ENCODE measurements at regions not wholly inside any gene's neighbourhood (a gene's known extent, or its start where the extent isn't known, plus 50 kb on each side); places are given as distances from the start of the nearest gene placed in this dataset.
"Not testable (repeated sequence)": the region's sequence is repeated elsewhere in the genome, so short reads cannot be mapped to it uniquely, and the experiment has no call there.

DNA sequence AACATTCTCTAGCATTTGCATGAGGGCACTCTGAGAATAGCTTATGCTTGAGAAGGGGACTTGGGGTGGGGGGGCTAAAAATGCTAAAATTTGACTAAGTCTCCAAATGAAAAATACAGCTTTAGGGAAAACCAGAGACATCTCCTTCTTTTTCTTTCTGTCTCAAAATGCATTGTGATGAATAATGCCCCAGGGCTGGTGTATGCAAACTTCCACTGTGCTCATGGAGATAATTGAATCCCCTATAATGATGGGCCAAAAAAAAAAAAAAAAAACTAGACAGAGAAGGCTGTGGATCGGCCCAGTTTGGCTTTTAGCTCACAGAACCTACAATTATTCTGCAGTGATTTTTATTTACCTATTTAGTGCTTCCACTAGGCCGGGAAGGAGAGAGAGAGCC is 147.9 kb upstream of the RORA start:
- Mint-ChIP-seq H3K27me3 (peaks cover 7% of the 10 kb centered on the region), H3K36me3 (ENCODE audit: low read depth) (no peaks in the 10 kb centered on the region), H3K4me1 (no peaks in the 10 kb centered on the region), H3K9me3 (no peaks in the 10 kb centered on the region), H3K27ac (no peak overlapping the region), H3K4me3 (no peak overlapping the region)
- DNase-seq = no peak
- CTCF ChIA-PET = no interaction called here
- POLR2A ChIA-PET = no interaction called here

DNA sequence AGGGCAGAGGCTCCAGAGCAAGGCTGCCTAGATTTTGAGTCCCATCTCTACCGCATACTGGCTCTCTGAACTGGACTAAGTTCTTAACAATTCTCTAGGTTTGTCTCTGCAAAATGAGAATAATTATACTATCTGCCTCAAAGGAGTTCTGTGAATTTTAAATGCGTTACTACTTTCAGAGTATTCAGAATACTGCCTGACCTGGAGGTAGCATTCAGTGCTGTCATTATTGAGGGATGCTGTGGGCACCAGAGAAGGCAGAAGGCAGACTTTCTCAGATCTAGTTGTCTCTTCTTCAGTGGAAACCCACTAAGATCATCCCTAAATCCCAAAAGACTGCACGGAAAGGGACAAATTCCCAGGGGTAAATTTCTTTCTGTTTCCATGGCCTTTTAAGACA is 147.4 kb upstream of the RORA start:
- Mint-ChIP-seq H3K27me3 (peaks cover 7% of the 10 kb centered on the region), H3K27ac (no peak overlapping the region), H3K4me3 (no peak overlapping the region), H3K9me3 (no peaks in the 10 kb centered on the region), H3K4me1 (no peaks in the 10 kb centered on the region), H3K36me3 (ENCODE audit: low read depth) (no peaks in the 10 kb centered on the region)
- POLR2A ChIA-PET = no interaction called here
- CTCF ChIA-PET = interaction anchor here (1.1 kb wide), 1 partner anchor 13 kb away, joined by 3 read pairs; no protein-coding TSS in a partner anchor
- no peak for DNase-seq

DNA sequence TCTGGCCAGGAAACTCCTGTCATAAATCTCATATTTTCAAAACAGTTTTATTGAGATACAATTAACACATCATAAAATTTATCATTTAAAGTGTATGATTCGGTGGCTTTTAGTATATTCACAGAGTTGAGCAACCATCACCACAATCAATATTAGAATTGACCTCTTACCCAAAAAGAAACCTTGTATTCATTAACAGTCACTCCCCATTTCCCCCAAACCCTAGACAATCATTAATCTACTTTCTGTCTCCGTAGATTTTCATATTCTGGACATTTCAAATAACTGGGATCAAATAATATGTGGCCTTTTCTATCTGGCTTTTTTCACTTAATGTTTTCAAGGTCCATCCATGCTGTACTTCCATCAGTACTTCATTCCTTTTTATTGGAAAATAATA is 145.7 kb upstream of the RORA start:
- CTCF ChIA-PET = no interaction called here
- POLR2A ChIA-PET = no interaction called here
- no peak overlapping the region for H3K4me3 Mint-ChIP-seq
- no peaks in the 10 kb centered on the region for H3K9me3 Mint-ChIP-seq
- H3K27ac Mint-ChIP-seq = no peak overlapping the region
- DNase-seq = no peak
- peaks cover 6% of the 10 kb centered on the region for H3K27me3 Mint-ChIP-seq
- no peaks in the 10 kb centered on the region for H3K4me1 Mint-ChIP-seq
- no peaks in the 10 kb centered on the region for H3K36me3 Mint-ChIP-seq (ENCODE audit: low read depth)

DNA sequence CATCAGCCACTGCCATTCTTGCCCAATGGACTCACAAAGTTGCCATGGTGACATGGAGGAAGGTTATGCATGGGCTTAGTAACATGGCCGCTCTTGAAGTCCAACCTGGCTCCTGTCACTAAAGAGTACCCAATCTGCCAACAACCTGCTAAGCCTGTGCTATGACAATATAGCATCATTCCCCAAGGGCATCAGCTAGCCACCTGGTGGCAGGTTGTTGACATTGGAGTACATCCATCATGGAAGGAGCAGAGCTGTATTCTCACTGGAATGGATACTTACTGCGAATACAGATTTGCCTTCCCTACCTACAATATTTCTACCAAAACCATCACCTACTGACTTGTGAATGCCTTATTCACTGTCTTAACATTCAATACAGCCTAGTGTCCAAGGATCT is 138.9 kb upstream of the RORA start:
- Mint-ChIP-seq H3K36me3 (ENCODE audit: low read depth) (no peaks in the 10 kb centered on the region), H3K27me3 (peaks cover 2% of the 10 kb centered on the region), H3K4me1 (no peaks in the 10 kb centered on the region), H3K27ac (no peak overlapping the region), H3K4me3 (no peak overlapping the region), H3K9me3 (peaks cover 4% of the 10 kb centered on the region)
- ChIA-PET CTCF (no interaction called here), POLR2A (no interaction called here)
- DNase-seq = no peak

DNA sequence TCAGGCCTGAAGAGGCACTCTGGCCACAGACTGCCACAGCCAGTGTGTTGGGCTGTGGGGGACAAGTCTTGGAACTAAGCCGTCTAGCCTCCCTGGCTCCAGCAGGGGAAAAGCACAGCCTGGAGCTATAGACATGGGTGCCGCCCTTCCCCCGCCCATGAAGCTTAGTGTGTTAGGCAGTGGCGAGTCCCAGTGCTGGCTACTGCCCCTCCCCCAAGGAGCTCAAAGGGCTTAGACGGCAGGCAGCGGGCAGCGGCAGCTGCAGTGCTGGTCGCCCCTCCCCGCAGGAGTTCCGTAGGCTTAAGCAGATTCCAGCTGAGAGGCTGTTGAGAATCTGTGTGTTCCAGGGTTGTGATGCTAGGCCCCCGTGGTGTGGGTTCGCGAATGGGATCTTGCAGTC is 135.8 kb upstream of the RORA start:
- no peaks in the 10 kb centered on the region for H3K36me3 Mint-ChIP-seq (ENCODE audit: low read depth)
- peaks cover 3% of the 10 kb centered on the region for H3K27me3 Mint-ChIP-seq
- H3K9me3 Mint-ChIP-seq = peaks cover 9% of the 10 kb centered on the region
- no peak overlapping the region for H3K4me3 Mint-ChIP-seq
- DNase-seq = no peak
- no peak overlapping the region for H3K27ac Mint-ChIP-seq
- H3K4me1 Mint-ChIP-seq = no peaks in the 10 kb centered on the region
- POLR2A ChIA-PET = no interaction called here
- CTCF ChIA-PET = no interaction called here

DNA sequence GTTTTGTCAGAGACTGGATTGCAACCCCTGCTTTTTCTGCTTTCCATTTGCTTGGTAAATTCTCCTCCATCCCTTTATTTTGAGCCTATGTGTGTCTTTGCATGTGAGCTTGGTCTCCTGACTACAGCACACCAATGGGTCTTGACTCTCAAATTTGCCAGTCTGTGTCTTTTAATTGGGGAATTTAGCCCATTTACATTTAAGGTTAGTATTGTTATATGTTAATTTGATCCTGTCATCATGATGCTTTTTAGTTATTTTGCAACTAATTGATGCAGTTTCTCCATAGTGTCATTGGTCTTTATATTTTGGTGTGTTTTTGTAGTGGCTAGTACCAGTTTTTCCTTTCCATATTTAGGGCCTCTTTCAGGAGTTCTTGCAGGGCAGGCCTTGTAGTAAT is 133.8 kb upstream of the RORA start:
- DNase-seq; POLR2A ChIA-PET; H3K4me1 Mint-ChIP-seq; H3K36me3 Mint-ChIP-seq (ENCODE audit: low read depth); H3K9me3 Mint-ChIP-seq; CTCF ChIA-PET; H3K4me3 Mint-ChIP-seq; H3K27me3 Mint-ChIP-seq; H3K27ac Mint-ChIP-seq: not testable (repeated sequence)

DNA sequence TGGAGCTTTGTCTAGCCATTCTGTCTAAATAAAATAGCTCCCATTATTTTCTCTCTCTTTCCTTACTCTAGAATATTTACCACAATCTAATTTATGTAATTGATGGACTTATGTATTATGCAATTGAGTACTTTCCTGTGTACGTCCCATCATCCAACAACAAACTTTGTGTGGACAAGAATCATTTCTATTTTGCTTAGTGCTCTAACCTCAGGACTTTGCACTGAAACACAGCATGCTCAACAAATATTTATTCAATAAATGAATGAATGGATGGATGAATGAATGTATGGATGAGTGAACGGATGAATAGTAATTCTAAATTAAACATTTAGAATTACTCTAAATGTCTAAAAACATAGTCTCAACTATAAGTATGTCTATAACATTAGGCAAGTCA is 115.2 kb upstream of the RORA start:
- ChIA-PET CTCF (no interaction called here), POLR2A (no interaction called here)
- Mint-ChIP-seq H3K27ac (no peak overlapping the region), H3K27me3 (no peaks in the 10 kb centered on the region), H3K36me3 (ENCODE audit: low read depth) (no peaks in the 10 kb centered on the region), H3K4me1 (no peaks in the 10 kb centered on the region), H3K4me3 (no peak overlapping the region), H3K9me3 (no peaks in the 10 kb centered on the region)
- no peak for DNase-seq

DNA sequence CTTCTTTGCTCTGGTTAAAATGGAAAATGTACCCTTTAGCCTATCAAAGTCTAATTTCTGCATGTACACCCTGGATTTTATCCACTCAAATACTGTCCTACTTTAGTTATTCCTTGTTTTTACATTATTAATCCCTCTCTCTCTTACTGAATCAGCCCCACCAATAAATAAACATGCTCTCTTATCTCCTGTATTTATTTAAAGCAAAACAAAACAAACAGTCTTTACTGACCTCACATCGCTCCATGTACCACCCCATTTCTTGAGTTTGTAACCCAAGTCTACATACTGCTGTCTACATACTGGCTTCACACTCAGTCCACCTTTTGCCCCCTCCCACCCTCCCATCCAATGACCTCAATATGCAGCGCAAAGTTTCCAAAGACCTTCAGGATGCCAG is 113.3 kb upstream of the RORA start:
- POLR2A ChIA-PET = no interaction called here
- no peaks in the 10 kb centered on the region for H3K9me3 Mint-ChIP-seq
- no peaks in the 10 kb centered on the region for H3K27me3 Mint-ChIP-seq
- no peak overlapping the region for H3K4me3 Mint-ChIP-seq
- no peaks in the 10 kb centered on the region for H3K36me3 Mint-ChIP-seq (ENCODE audit: low read depth)
- H3K27ac Mint-ChIP-seq = no peak overlapping the region
- no peak for DNase-seq
- H3K4me1 Mint-ChIP-seq = no peaks in the 10 kb centered on the region
- CTCF ChIA-PET = no interaction called here

DNA sequence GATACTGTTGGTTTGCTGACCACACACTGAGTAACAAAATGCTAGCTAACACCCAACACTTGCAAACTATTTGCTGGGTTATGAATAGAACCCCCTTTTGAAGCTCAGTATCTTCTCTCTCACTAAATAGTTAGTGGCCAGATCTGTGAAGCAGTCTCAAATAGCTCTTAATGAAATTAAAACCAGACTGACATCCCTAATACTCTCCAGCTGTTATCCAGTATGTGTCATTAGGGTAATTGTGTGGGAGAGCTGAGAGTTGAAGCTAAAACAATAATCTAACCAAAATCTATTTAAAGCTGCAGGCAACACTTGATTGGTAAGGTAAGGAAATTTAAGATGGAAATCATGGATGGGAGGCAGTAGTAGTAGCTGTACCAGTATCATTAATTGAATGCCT is 110.4 kb upstream of the RORA start:
- Mint-ChIP-seq H3K27ac (no peak overlapping the region), H3K4me3 (no peak overlapping the region), H3K4me1 (no peaks in the 10 kb centered on the region), H3K27me3 (no peaks in the 10 kb centered on the region), H3K9me3 (peaks cover 2% of the 10 kb centered on the region), H3K36me3 (ENCODE audit: low read depth) (no peaks in the 10 kb centered on the region)
- no peak for DNase-seq
- ChIA-PET POLR2A (no interaction called here), CTCF (no interaction called here)

DNA sequence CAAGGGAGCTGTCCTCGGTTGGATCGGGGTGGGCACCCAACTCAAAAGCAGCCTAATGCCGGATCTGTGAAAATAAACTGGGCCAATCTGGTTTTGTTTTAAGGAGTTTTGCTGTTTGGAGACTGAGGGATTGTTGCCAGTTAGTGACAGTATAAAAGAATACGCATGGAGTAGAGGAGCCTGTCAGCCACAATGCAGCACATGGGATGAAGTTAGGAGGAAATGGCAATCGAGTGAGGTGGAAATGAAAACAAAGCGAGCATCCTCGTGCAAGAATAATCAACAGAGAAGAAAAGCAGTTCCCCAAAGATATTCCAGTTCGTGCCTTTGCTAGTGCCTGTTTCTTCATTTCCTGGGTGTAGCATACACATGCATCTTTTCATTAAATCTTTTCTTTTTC is 108.4 kb upstream of the RORA start:
- Mint-ChIP-seq H3K4me1 (no peaks in the 10 kb centered on the region), H3K36me3 (ENCODE audit: low read depth) (no peaks in the 10 kb centered on the region), H3K4me3 (no peak overlapping the region), H3K27me3 (no peaks in the 10 kb centered on the region), H3K9me3 (peaks cover 2% of the 10 kb centered on the region), H3K27ac (no peak overlapping the region)
- ChIA-PET POLR2A (no interaction called here), CTCF (no interaction called here)
- DNase-seq = no peak

DNA sequence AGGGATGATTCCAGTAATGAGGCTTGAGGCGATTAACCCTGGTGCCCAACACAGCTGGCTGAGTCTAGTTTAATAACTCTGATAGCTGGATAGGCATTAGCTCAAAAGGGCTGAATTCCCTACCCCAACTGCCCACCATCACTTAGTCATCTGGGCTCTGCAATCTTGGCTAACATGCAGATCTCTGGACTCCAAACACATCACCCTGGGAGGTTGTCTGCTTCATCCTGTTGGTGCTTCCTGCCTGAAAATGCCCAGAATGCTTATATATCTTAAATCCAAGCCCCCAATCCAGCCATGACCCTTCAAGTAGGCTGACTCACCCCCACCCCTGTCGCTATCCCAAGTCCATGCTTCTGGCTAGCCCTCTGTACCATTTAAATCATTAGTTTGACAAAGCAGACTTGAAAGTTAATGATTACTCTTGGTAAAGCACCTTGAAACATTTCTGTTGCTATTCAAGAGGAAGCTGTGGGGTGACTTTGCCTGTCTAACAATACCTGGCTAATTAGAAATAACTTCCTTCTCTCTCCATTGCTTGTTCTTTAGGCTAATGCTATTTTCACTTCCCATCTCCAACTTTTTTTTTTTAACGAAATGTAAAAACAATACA is 107.0 kb upstream of the RORA start:
- POLR2A ChIA-PET = no interaction called here

DNA sequence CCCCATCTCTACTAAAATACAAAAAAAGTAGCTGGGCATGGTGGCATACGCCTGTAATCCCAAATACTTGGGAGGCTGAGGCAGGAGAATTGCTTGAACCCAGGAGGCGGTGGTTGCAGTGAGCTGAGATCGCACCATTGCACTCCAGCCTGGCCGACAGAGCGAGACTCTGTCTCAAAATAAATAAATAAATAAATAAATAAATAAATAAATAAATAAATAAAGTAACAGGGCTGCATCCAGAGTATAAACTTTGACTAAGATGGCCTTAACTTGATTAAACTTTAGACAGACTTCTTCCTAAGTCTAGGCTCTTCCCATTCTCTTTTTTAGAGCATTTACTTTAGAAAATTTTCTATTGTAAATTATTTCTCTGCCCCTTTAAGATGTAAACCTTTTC is 105.6 kb upstream of the RORA start:
- H3K4me3 Mint-ChIP-seq; H3K4me1 Mint-ChIP-seq; H3K27ac Mint-ChIP-seq; DNase-seq; H3K9me3 Mint-ChIP-seq; CTCF ChIA-PET; POLR2A ChIA-PET; H3K36me3 Mint-ChIP-seq (ENCODE audit: low read depth); H3K27me3 Mint-ChIP-seq: not testable (repeated sequence)

More for the DNA sequence above, 107.0 kb upstream of the RORA start:
- no peak for DNase-seq
- Mint-ChIP-seq H3K4me3 (no peak overlapping the region), H3K36me3 (ENCODE audit: low read depth) (no peaks in the 10 kb centered on the region), H3K4me1 (no peaks in the 10 kb centered on the region), H3K27me3 (no peaks in the 10 kb centered on the region), H3K9me3 (peaks cover 2% of the 10 kb centered on the region), H3K27ac (no peak overlapping the region)
- CTCF ChIA-PET = no interaction called here

DNA sequence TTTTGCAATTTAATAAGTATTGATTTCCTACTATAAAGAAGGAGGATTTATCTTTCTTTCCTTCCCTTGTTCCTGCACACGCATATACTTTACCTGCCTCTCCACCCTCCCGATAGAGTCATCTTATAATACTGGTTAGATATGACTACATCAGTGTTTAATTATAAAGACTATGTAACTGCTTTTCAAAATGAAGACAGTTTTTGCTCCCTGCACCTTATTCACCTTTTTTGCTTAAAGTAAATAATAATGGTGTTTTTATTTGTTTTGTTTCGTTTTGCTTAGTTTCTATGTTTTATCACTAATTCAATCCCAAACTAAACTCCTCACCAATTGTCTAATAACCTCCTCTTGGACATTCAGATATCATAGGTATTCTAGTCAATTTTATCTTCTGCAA is 101.9 kb upstream of the RORA start:
- no peak for DNase-seq
- Mint-ChIP-seq H3K27me3 (peaks cover 2% of the 10 kb centered on the region), H3K27ac (no peak overlapping the region), H3K36me3 (ENCODE audit: low read depth) (no peaks in the 10 kb centered on the region), H3K4me3 (no peak overlapping the region), H3K9me3 (peaks cover 2% of the 10 kb centered on the region), H3K4me1 (no peaks in the 10 kb centered on the region)
- CTCF ChIA-PET = no interaction called here
- POLR2A ChIA-PET = no interaction called here

DNA sequence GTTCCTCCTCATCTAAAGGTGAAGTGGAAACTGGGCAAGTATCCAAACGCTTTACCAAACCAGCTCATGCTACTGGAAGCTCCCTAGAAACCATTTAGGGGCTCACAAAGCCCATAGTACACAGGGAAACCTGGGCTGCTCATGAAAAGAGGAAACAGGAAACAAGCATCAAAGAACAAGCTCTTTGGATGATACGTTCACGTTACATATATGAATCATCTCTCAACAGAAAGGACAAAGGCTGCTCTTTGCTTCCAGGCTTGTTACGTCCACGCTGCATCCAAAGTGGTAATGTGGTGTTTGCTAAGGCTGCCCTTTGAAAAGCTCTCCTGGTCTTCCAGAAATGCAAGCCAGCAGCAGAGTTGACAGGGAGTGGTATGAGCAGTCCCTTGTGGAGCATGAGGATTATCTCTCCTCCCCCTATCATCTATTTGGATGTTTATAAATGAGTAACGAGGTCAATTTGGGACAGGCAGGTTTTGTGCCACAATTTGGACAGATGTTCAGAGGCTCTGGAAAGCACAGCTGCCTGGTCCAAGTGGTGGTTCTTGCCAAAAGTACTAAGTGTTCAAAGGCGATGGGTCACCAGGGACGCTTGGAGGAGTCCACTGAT is 98.0 kb upstream of the RORA start:
- Mint-ChIP-seq H3K27me3 (peaks cover 2% of the 10 kb centered on the region), H3K4me3 (no peak overlapping the region), H3K4me1 (no peaks in the 10 kb centered on the region), H3K36me3 (ENCODE audit: low read depth) (no peaks in the 10 kb centered on the region), H3K27ac (no peak overlapping the region), H3K9me3 (no peaks in the 10 kb centered on the region)
- ChIA-PET CTCF (no interaction called here), POLR2A (no interaction called here)
- no peak for DNase-seq
